C4-2B (cell line): ENCODE measurements at regions not wholly inside any gene's neighbourhood (a gene's known extent, or its start where the extent isn't known, plus 50 kb on each side); places are given as distances from the start of the nearest gene placed in this dataset.
"Not testable (repeated sequence)": the region's sequence is repeated elsewhere in the genome, so short reads cannot be mapped to it uniquely, and the experiment has no call there.

Experiments
- ZFX ChIP-seq: fragments of 450-650 bp; IDR thresholded peaks from 2 replicates; pipeline ENCODE4 v1.6.1; 2017
- TF ChIP-seq, protein P1 (sequence below): fragments of 450-650 bp; conservative IDR thresholded peaks from 2 replicates; pipeline ENCODE4 v1.5.1; 2017; ENCODE audit warnings: mild to moderate bottlenecking

DNA sequence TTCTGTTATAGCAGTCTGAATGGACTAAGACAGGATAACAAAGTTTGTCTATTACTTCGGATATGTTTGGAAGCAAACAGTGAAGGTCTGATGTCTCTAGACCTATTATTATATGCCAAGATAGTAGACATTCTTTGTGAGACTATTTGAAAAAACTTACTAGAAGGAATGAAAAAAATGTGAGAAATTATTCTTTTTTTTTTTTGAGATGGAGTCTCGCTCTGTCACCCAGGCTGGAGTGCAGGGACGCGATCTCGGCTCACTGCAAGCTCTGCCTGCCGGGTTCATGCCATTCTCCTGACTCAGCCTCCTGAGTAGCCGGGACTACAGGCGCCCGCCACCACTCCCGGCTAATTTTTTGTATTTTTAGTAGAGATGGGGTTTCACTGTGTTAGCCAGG is 690.7 kb upstream of the SLC35B3 start:
- TF ChIP-seq, protein P1, sequence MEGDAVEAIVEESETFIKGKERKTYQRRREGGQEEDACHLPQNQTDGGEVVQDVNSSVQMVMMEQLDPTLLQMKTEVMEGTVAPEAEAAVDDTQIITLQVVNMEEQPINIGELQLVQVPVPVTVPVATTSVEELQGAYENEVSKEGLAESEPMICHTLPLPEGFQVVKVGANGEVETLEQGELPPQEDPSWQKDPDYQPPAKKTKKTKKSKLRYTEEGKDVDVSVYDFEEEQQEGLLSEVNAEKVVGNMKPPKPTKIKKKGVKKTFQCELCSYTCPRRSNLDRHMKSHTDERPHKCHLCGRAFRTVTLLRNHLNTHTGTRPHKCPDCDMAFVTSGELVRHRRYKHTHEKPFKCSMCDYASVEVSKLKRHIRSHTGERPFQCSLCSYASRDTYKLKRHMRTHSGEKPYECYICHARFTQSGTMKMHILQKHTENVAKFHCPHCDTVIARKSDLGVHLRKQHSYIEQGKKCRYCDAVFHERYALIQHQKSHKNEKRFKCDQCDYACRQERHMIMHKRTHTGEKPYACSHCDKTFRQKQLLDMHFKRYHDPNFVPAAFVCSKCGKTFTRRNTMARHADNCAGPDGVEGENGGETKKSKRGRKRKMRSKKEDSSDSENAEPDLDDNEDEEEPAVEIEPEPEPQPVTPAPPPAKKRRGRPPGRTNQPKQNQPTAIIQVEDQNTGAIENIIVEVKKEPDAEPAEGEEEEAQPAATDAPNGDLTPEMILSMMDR: not testable (repeated sequence)
- not testable (repeated sequence) for TF ChIP-seq ZFX
